ENCODE measurements at regions not wholly inside any gene's neighbourhood (a gene's known extent, or its start where the extent isn't known, plus 50 kb on each side); places are given as distances from the start of the nearest gene placed in this dataset.

DNA sequence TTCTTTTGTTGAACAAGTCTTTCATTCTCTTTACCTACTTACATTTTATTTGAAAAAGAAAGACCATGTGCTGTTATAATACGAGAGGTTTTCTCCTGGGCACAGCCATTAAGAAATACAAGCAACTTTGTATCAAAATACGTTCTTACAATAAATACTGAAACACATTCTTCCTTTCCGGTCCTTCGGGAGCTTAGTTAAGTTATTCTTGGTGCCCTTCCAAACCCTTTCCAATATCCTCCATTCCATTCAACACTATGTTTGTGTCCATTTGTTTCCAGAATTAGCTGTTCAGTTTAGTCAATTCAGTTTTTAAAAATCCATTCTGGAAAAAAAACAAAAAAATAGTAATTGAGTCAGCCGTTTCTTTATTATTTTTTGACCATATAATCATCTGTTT lies 746.8 kb upstream of the SLC10A2 start:
- no peaks in the 10 kb centered on the region for H4K20me1 ChIP-seq (ENCODE audit: insufficient read depth, low read length)
- H3K4me3 ChIP-seq (ENCODE audit: insufficient read depth, low read length) = no peak overlapping the region
- H3K79me2 ChIP-seq (ENCODE audit: insufficient read depth, low read length) = no peaks in the 10 kb centered on the region
- H3K4me2 ChIP-seq (ENCODE audit: insufficient read depth, low read length) = no peak overlapping the region
- no peak overlapping the region for H2AFZ ChIP-seq (ENCODE audit: low read length)
- H3K4me1 ChIP-seq (ENCODE audit: insufficient read depth, low read length) = no peaks in the 10 kb centered on the region
- TF ChIP-seq, protein P1, sequence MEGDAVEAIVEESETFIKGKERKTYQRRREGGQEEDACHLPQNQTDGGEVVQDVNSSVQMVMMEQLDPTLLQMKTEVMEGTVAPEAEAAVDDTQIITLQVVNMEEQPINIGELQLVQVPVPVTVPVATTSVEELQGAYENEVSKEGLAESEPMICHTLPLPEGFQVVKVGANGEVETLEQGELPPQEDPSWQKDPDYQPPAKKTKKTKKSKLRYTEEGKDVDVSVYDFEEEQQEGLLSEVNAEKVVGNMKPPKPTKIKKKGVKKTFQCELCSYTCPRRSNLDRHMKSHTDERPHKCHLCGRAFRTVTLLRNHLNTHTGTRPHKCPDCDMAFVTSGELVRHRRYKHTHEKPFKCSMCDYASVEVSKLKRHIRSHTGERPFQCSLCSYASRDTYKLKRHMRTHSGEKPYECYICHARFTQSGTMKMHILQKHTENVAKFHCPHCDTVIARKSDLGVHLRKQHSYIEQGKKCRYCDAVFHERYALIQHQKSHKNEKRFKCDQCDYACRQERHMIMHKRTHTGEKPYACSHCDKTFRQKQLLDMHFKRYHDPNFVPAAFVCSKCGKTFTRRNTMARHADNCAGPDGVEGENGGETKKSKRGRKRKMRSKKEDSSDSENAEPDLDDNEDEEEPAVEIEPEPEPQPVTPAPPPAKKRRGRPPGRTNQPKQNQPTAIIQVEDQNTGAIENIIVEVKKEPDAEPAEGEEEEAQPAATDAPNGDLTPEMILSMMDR (IDR thresholded peaks at IDR 0.05; ENCODE audit: extremely low read depth, low read depth, low read length) = no peak
- DNase-seq (ENCODE audit: insufficient read length, low spot score, missing footprints) = no peak
- no peaks in the 10 kb centered on the region for H3K27me3 ChIP-seq (ENCODE audit: insufficient read depth, low read length)
- no peaks in the 10 kb centered on the region for H3K36me3 ChIP-seq (ENCODE audit: insufficient read depth, low read length)
- no peak overlapping the region for H3K27ac ChIP-seq (ENCODE audit: low read depth, low read length)
- no peaks in the 10 kb centered on the region for H3K9me3 ChIP-seq (ENCODE audit: low read depth, low read length)

DNA sequence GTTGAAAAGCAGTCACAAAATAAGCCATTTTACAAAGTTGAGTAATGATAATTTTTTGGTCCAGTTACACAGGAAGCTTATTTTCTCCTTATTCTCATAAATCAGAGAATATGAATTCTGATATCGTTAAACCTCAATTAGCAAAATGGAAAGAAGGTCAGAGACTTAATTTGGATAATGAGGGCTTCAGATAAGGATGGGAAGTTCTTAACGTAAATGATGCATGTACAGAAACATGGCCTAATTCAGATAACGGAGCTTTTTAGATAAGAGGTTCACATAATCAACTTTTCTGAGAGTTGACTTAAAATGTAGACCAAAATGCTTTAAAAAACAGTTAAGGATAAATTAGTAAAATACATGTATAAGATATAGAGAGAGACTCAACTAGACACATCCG lies 746.3 kb upstream of the SLC10A2 start:
- H3K27me3 ChIP-seq (ENCODE audit: insufficient read depth, low read length) = no peaks in the 10 kb centered on the region
- no peak for DNase-seq (ENCODE audit: insufficient read length, low spot score, missing footprints)
- no peak overlapping the region for H3K27ac ChIP-seq (ENCODE audit: low read depth, low read length)
- H3K79me2 ChIP-seq (ENCODE audit: insufficient read depth, low read length) = no peaks in the 10 kb centered on the region
- no peaks in the 10 kb centered on the region for H4K20me1 ChIP-seq (ENCODE audit: insufficient read depth, low read length)
- H3K9me3 ChIP-seq (ENCODE audit: low read depth, low read length) = peaks cover 1% of the 10 kb centered on the region
- TF ChIP-seq, protein P1 (IDR thresholded peaks at IDR 0.05; ENCODE audit: extremely low read depth, low read depth, low read length) = no peak
- H2AFZ ChIP-seq (ENCODE audit: low read length) = no peak overlapping the region
- H3K4me3 ChIP-seq (ENCODE audit: insufficient read depth, low read length) = no peak overlapping the region
- H3K4me2 ChIP-seq (ENCODE audit: insufficient read depth, low read length) = no peak overlapping the region
- no peaks in the 10 kb centered on the region for H3K4me1 ChIP-seq (ENCODE audit: insufficient read depth, low read length)
- H3K36me3 ChIP-seq (ENCODE audit: insufficient read depth, low read length) = no peaks in the 10 kb centered on the region

DNA sequence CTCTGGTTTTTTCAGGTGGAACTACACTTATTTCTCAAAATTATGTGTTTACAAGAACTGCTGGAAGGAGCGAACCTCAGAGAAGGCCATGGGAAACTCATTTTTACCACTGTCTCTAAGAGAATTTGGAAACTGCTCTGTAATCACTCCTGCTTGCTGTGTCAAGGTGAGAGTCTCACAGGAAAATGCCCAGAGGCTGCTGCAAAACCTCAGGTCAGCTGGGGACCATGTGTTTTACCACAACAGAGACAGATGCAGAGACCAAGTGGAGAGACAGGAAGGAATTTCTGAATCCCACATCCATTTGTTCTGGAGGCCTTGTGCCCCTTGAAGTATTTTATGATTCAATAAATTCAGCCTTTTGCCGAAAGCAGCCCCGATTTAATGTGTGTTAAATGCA lies 743.8 kb upstream of the SLC10A2 start:
- Histone ChIP-seq H4K20me1 (ENCODE audit: insufficient read depth, low read length) (no peaks in the 10 kb centered on the region), H2AFZ (ENCODE audit: low read length) (no peak overlapping the region), H3K4me1 (ENCODE audit: insufficient read depth, low read length) (no peaks in the 10 kb centered on the region), H3K27ac (ENCODE audit: low read depth, low read length) (no peak overlapping the region), H3K79me2 (ENCODE audit: insufficient read depth, low read length) (no peaks in the 10 kb centered on the region), H3K4me2 (ENCODE audit: insufficient read depth, low read length) (no peak overlapping the region), H3K4me3 (ENCODE audit: insufficient read depth, low read length) (no peak overlapping the region), H3K9me3 (ENCODE audit: low read depth, low read length) (peaks cover 2% of the 10 kb centered on the region), H3K27me3 (ENCODE audit: insufficient read depth, low read length) (no peaks in the 10 kb centered on the region), H3K36me3 (ENCODE audit: insufficient read depth, low read length) (no peaks in the 10 kb centered on the region)
- no peak for DNase-seq (ENCODE audit: insufficient read length, low spot score, missing footprints)
- TF ChIP-seq, protein P1 (IDR thresholded peaks at IDR 0.05; ENCODE audit: extremely low read depth, low read depth, low read length) = no peak

DNA sequence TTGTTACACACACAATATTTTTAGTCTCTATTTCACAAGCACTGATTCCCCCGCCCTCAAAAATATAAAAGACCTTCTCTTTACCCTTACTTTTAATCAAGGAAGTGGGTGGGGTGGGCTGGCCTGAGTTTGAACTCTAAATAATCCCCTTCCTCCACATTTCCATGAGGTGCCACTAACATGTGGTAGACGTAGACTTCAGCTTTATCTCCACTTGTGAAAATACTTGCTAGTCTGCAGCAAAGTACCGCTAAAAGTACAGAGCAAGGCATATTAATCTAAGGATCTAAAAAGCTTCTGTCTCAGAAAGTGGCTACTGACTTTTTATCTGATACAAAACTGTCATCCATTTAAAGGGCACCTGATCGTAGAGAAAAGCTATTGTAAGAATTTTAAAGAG lies 739.6 kb upstream of the SLC10A2 start:
- H3K9me3 ChIP-seq (ENCODE audit: low read depth, low read length) = peaks cover 2% of the 10 kb centered on the region
- no peak for DNase-seq (ENCODE audit: insufficient read length, low spot score, missing footprints)
- H3K27me3 ChIP-seq (ENCODE audit: insufficient read depth, low read length) = no peaks in the 10 kb centered on the region
- no peaks in the 10 kb centered on the region for H4K20me1 ChIP-seq (ENCODE audit: insufficient read depth, low read length)
- no peak overlapping the region for H2AFZ ChIP-seq (ENCODE audit: low read length)
- H3K4me2 ChIP-seq (ENCODE audit: insufficient read depth, low read length) = no peak overlapping the region
- H3K4me1 ChIP-seq (ENCODE audit: insufficient read depth, low read length) = no peaks in the 10 kb centered on the region
- H3K4me3 ChIP-seq (ENCODE audit: insufficient read depth, low read length) = no peak overlapping the region
- H3K79me2 ChIP-seq (ENCODE audit: insufficient read depth, low read length) = no peaks in the 10 kb centered on the region
- no peaks in the 10 kb centered on the region for H3K36me3 ChIP-seq (ENCODE audit: insufficient read depth, low read length)
- TF ChIP-seq, protein P1 (IDR thresholded peaks at IDR 0.05; ENCODE audit: extremely low read depth, low read depth, low read length) = no peak
- H3K27ac ChIP-seq (ENCODE audit: low read depth, low read length) = no peak overlapping the region

All from osteoblast (primary cell).